ENCODE measurements at regions not wholly inside any gene's neighbourhood (a gene's known extent, or its start where the extent isn't known, plus 50 kb on each side); places are given as distances from the start of the nearest gene placed in this dataset.

DNA sequence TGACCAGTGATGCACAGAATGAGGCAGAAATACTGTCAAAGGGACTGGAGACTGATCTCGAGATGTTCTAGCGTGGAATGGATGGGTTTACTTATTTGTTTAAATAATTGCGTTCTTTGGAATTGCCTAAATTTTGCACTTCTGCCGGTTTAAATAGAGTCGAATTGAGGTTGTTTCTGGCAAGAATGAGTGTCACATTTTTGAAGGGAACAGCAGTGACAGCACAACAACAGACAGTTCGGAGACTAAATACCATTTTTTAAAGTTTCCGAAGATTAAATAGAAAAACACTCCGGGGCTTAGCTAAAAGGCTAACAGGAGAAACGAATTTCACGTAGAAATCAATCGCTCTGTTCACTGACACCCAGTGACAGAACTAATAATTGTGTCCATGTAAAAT lies 969.2 kb upstream of the RBFOX1 start:
- TF ChIP-seq POLR2A (IDR thresholded peaks at IDR 0.05), result no peak
- no peak for TF ChIP-seq POLR2AphosphoS5 (IDR thresholded peaks at IDR 0.05)
